PC-9 (cell line): ENCODE measurements at regions not wholly inside any gene's neighbourhood (a gene's known extent, or its start where the extent isn't known, plus 50 kb on each side); places are given as distances from the start of the nearest gene placed in this dataset.

ENCODE experiments used
- BruUV-seq: library from RNA; stranded (reverse); fragments of 400-500 nt; replicated peaks from 2 replicates; lab custom pipeline; 2021; lab: Mats Ljungman, UMichigan
- CTCF ChIA-PET: fragments of 300-600 bp; sonication (Branson Sonifier 250); formaldehyde crosslinking; loops from one replicate; lab custom pipeline; 2022; ENCODE audit warnings: antibody characterized with exemption; lab: Charles Lee
- POLR2A ChIA-PET: fragments of 300-600 bp; sonication (Branson Sonifier 250); formaldehyde crosslinking; loops from one replicate; lab custom pipeline; 2022; ENCODE audit warnings: antibody characterized with exemption; ENCODE audit not compliant: unreplicated experiment; lab: Charles Lee
- DNase-seq, 2 experiments: peaks; one replicate each; pipeline versions ENCODE4 v3.0.0 to v3.0.0-alpha.2; 2015 to 2022; ENCODE audit warnings: mixed read lengths in 1 of 2
- H2AFZ ChIP-seq: fragments of 200-600 bp; sonication (generic); 2 replicates; pipeline ENCODE4 v1.8.1; 2017; ENCODE audit warnings: antibody characterized with exemption
- H3F3A ChIP-seq: fragments of 200-600 bp; sonication (generic); 2 replicates; pipeline ENCODE4 v1.8.1; 2017; ENCODE audit warnings: antibody characterized with exemption, mild to moderate bottlenecking, low read depth; ENCODE audit not compliant: insufficient read depth
- H3K27ac ChIP-seq: fragments of 200-600 bp; sonication (generic); 2 replicates; pipeline ENCODE4 v1.6.1; 2016; ENCODE audit warnings: mixed run types
- H3K27me3 ChIP-seq: fragments of 200-600 bp; sonication (generic); 2 replicates; pipeline ENCODE4 v1.6.1; 2016; ENCODE audit warnings: low read depth, mixed run types; ENCODE audit not compliant: insufficient read depth
- H3K36me3 ChIP-seq: fragments of 200-600 bp; sonication (generic); 2 replicates; pipeline ENCODE4 v1.6.1; 2016; ENCODE audit warnings: low read depth, mixed run types
- H3K4me1 ChIP-seq: fragments of 200-600 bp; sonication (generic); replicated peaks from 2 replicates; pipeline ENCODE4 v1.6.1; 2016; ENCODE audit warnings: mixed run types; ENCODE audit not compliant: insufficient read depth
- H3K4me2 ChIP-seq: fragments of 200-600 bp; sonication (generic); 2 replicates; pipeline ENCODE4 v1.6.1; 2017; ENCODE audit warnings: mixed run types
- H3K4me3 ChIP-seq: fragments of 200-600 bp; sonication (generic); 2 replicates; pipeline ENCODE4 v1.6.1; 2016; ENCODE audit warnings: mixed run types
- H3K79me2 ChIP-seq: fragments of 200-600 bp; sonication (generic); 2 replicates; pipeline ENCODE4 v1.6.1; 2017; ENCODE audit warnings: low read depth, mixed run types
- H3K9me2 ChIP-seq: fragments of 200-600 bp; sonication (generic); 2 replicates; pipeline ENCODE4 v1.8.1; 2017; ENCODE audit warnings: mild to moderate bottlenecking; ENCODE audit not compliant: insufficient read depth
- H3K9me3 ChIP-seq: fragments of 200-600 bp; sonication (generic); 2 replicates; pipeline ENCODE4 v1.8.1; 2016; ENCODE audit warnings: low read depth; ENCODE audit not compliant: insufficient read depth
- H4K20me1 ChIP-seq: fragments of 200-600 bp; sonication (generic); 2 replicates; pipeline ENCODE4 v1.8.1; 2017; ENCODE audit not compliant: insufficient read depth
- CTCF ChIP-seq: fragments of 200-600 bp; sonication (generic); conservative IDR thresholded peaks from 2 replicates; pipeline ENCODE4 v1.6.1; 2017; ENCODE audit warnings: mixed run types, antibody characterized with exemption, mild to moderate bottlenecking, moderate library complexity
- EZH2 ChIP-seq: fragments of 200-600 bp; sonication (generic); IDR thresholded peaks from 2 replicates; pipeline ENCODE4 v1.8.0; 2017; ENCODE audit warnings: antibody characterized with exemption, low read depth
- intact Hi-C: fragments of 100-400 bp; cut with micrococcal nuclease; formaldehyde crosslinking; loops from one replicate; pipeline ENCODE4 v1.10.0; 2022; ENCODE audit not compliant: unreplicated experiment

- TF ChIP-seq EZH2 = no peak
- no peak for TF ChIP-seq CTCF
- POLR2A ChIA-PET = no interaction called here
- intact Hi-C loops = no loop called here
These were observed 179.2 kb downstream of the PRL start for GRCh38 chr6:22117631-22118030.

GRCh38 chr6:22119500-22119899 lies 177.3 kb downstream of the PRL start:
- H2AFZ ChIP-seq = no peak overlapping the region
- H3K4me1 ChIP-seq = no peaks in the 10 kb centered on the region
- H3K4me3 ChIP-seq = no peak overlapping the region
- intact Hi-C loops = no loop called here
- no peaks in the 10 kb centered on the region for H3K79me2 ChIP-seq
- H4K20me1 ChIP-seq = no peaks in the 10 kb centered on the region
- no peaks in the 10 kb centered on the region for H3K9me2 ChIP-seq
- no peak for DNase-seq
- no peaks in the 10 kb centered on the region for H3F3A ChIP-seq
- H3K27ac ChIP-seq = no peak overlapping the region
- CTCF ChIA-PET = no interaction called here
- POLR2A ChIA-PET = no interaction called here
- H3K4me2 ChIP-seq = no peak overlapping the region
- no peaks in the 10 kb centered on the region for H3K27me3 ChIP-seq
- TF ChIP-seq EZH2 (no peak), CTCF (no peak)
- H3K9me3 ChIP-seq = no peaks in the 10 kb centered on the region
- no TSS peak for BruUV-seq
- no peaks in the 10 kb centered on the region for H3K36me3 ChIP-seq

More at GRCh38 chr6:22117631-22118030, 179.2 kb downstream of the PRL start:
- Histone ChIP-seq H3K4me1 (peaks cover 10% of the 10 kb centered on the region), H3K4me3 (no peak overlapping the region), H3K79me2 (no peaks in the 10 kb centered on the region), H3K27ac (no peak overlapping the region), H3K9me2 (no peaks in the 10 kb centered on the region), H3K36me3 (no peaks in the 10 kb centered on the region), H3K4me2 (no peak overlapping the region), H2AFZ (no peak overlapping the region; the same call in 1 of the 2 replicates), H3F3A (peaks cover 4% of the 10 kb centered on the region; the same call in 1 of the 2 replicates), H3K27me3 (no peaks in the 10 kb centered on the region), H4K20me1 (no peaks in the 10 kb centered on the region), H3K9me3 (no peaks in the 10 kb centered on the region)
- DNase-seq = no peak
- BruUV-seq = no TSS peak
- CTCF ChIA-PET = no interaction called here

GRCh38 chr6:22124756-22125155 lies 172.1 kb downstream of the PRL start:
- BruUV-seq = no TSS peak
- Histone ChIP-seq H3K4me1 (no peaks in the 10 kb centered on the region), H3K9me3 (0 out of 2 replicates have a peak, but pooled peaks cover 3% of the 10 kb centered on the region), H3F3A (no peaks in the 10 kb centered on the region), H3K4me3 (no peak overlapping the region), H3K79me2 (no peaks in the 10 kb centered on the region), H4K20me1 (no peaks in the 10 kb centered on the region), H3K9me2 (no peaks in the 10 kb centered on the region), H3K4me2 (no peak overlapping the region), H2AFZ (no peak overlapping the region), H3K27me3 (no peaks in the 10 kb centered on the region), H3K27ac (no peak overlapping the region), H3K36me3 (no peaks in the 10 kb centered on the region)
- intact Hi-C loops = no loop called here
- ChIA-PET POLR2A (interaction anchor here (0.7 kb wide), 1 partner anchor 78 kb away, joined by 8 read pairs; no protein-coding TSS in a partner anchor), CTCF (no interaction called here)
- no peak for DNase-seq
- TF ChIP-seq CTCF (no peak), EZH2 (no peak)
